ENCODE measurements at regions not wholly inside any gene's neighbourhood (a gene's known extent, or its start where the extent isn't known, plus 50 kb on each side); places are given as distances from the start of the nearest gene placed in this dataset.
A peak's percentile ranks its signal among the peaks of the same experiment; 100 is the strongest.

DNA sequence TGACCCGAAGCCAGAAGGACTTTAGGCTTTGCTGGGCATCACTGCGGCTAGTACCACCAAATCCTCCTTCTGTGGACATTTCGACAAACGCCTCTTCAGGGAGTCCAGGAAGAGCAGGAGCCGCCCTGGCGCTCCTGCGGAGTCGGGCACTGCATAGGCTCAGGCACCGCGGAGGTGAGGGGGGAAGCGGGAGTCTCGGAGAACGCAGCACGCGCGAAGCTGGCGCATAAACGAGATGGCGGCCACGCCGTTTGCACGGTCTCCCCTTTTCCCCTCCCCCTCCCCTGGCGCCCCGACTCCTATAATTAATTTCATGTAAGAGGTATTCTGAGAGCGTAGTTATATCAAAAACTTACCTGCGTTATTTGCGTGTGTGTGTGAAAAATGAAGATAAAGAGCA is 137.8 kb upstream of the GAS1 start:
- no peak for DNase-seq (ENCODE audit: low spot score)

DNA sequence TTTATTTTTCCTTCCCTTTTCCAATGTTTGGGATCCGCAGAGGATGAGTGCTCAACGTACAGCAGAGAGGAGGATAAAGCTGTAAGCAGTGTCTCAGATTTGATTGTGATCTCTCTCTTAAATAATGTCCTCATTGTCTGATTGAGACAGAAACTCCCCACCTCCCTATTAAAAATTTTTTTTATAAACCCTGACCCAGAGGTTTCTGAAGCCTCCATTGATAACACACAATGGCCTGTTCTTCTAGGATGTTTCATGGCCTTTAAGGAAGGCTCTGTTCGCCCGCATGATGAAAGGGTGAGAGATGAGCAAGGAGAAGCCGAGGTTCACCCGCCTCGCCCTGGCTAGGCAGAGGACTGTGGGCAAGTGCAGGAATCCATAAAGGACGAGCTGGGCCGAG is 138.2 kb upstream of the GAS1 start:
- DNase-seq (ENCODE audit: low spot score): no peak

DNA sequence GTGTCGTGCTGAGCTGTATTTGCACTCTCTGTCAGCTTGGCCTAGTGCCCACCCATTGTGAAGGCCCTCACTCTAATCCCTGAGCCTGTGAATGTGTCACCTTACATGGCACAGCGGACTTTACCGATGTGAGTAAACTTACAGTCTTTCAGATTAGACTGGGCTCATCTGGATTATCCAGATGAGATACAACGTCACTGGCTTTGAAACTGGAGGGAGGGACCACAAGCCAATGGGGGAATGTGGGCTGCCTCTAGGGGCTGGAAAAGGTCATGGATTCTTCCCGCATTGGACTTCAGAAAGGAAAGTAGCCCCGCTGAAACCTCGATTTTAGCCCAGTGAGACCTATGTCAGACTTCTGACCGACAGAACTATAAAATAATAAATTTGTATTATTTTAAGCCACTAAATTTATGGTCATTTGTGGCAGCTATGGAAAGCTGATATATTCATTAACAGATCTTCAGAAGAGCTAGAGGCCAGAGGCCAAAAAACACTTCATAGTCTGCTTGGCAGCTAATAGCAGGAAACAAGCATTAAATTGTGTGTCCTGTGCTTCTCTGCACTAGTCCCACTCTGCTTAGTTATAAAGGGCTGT is 139.0 kb upstream of the GAS1 start:
- no peak for DNase-seq (ENCODE audit: low spot score)

DNA sequence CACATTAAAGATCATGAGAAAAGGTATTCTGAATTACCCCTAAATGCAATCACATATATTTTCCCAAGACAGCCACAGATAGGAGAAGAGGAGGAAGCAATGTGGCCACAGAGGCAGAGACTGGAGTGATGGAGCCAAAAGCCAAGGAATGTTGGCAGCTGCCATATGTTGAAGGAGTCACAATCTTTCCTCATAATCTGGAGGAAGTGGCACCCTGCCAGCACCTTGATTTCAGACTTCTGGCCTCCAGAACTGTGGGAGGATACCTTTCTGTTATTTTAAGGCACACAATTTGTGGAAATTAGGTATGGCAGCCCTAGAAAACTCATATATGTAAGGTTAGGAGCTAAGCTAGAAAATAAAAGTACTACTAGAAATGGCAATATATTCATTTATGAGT is 139.9 kb upstream of the GAS1 start:
- DNase-seq (ENCODE audit: low spot score): no peak

DNA sequence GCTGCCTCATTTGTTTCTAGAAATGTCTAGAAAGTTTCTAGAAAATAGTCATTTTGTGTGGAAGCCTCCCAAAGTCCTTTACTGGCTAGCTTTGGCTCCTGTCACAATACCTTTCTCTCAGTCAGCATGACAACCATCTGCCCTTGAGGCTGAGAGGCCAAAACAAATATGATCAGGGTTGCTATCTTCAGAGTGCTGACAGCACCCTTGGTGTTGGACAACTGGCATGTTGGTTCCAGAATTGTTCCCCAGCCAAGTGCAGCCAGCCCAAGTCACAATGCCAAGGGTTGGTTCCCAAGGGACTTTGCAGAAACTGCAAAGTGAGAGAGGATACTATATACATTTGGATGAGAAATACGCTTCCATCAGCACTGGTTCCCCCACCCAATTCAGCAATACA is 140.9 kb upstream of the GAS1 start:
- no peak for DNase-seq (ENCODE audit: low spot score)

DNA sequence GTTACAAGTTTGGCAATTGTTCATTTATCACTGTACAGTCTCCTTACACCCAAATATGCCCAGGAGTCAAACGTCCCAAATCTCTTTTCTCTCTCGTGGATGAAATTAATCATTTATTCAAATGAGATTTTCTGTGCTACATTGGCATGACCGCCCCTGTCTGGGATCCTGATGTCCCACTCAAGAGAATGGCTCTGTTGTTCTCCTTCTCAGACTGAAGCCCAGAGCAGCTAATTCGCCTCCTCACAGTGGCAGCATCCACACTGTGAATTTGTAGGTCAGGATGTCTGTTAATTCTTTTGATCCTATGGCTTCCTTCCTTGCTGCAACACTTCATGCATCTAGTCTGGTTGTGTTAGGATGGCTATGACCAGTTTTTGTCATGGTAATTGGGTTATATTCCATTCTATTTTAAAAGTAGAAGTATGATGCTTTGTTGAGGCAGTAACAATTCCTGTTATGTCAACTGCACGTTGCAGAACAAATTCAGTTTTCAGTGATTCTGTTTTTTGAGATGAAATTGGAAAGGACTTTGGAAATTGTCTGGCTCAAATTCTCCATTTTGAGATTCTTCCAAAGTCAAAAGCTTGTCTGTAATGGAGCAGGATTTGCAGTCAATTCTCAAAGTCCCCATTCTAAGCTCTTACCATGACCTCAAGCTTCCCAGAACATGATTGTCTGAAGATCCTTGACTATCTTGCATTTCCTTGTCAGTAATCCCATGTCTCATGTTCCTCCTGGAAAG is 141.5 kb upstream of the GAS1 start:
- no peak for DNase-seq (ENCODE audit: low spot score)

DNA sequence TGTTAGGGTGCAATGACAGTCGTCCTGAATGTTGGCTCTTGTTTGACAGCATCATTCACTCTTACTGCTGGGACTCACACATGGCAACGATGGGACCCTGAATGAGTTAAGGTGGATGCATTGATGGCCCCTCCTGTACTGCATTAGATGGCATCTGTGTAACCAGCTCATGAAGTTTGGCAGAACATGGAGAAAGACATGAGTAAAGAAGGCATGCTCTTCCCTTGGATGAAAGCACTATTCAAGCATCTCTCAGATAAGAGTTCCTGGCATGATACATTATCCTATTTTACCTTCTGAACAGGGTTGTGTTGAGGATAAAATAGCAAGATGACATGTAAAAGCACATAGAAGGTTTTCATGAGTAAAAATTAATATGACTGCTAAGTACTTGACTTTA is 142.2 kb upstream of the GAS1 start:
- no peak for DNase-seq (ENCODE audit: low spot score)

DNA sequence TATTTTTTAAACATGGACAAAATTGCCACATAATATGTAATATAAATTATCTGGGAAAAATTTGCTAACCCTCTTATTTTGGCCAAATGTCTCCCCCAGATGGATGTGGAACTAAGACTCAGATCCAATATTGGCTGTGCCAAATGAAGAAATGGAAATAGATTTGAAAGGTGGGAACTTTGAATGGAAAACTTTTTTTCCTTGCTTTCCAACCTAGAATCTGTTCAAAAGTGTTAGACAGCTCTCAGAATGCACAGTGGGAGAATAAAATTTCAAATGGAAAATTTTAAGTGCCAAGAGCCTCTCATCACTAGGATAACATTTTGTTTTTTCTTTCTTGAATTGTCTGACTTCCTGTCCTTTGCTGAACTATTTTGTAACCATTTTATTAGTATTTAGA is 142.6 kb upstream of the GAS1 start:
- no peak for DNase-seq (ENCODE audit: low spot score)

DNA sequence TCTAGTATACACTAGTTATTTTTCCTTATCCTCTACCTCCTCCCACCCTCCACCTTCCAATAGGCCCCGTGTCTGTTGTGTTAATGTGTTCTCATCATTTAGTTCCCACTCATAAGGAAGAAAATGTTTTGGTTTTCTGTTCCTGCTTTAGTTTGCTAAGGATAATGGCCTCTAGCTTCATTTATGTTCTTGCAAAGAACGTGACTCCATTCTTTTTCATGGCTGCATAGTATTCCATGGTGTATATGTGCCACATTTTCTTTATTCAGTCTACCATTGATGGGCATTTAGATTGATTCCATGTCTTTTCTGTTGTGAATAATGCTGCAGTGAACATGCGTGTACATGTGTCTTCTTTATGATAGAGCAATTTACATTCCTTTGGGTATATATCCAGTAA is 146.5 kb upstream of the GAS1 start:
- DNase-seq (ENCODE audit: low spot score): no peak

DNA sequence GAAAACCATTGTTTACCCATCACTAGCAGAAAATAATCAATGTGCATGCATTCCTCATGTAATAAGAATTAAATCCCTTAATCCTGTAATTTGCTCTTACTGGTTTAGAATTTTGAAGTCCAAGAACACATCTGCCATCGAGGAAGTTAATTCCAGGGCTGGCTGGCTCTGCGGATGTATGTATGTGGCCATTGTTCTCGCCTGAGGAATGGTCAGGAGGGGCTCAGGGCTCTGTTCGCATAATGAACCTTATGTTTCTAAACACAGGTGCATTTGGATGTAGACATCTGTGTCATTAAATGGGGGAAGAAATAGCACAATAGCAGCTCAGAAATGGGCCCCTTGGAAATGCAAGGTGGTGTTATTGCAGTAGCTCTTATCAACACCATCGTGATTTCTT is 148.6 kb upstream of the GAS1 start:
- DNase-seq (ENCODE audit: low spot score): no peak

DNA sequence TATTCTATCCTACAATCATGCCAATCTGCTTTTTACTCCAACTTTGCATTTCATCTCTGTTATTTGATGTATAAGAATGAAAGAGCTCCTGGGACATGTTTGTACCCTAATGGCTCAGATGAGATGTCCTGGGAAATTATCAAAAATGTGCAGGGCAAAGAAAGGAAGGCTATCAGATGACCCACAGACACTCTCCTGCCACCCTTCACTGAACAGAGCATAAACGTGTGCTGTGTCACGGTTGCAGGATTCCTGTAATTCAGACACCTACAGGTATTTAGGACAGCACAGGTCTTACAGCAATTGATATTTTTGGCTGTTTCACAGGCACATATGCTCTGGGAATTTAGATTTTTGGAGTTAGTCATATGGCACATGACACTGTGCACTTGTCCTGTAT is 149.2 kb upstream of the GAS1 start:
- DNase-seq (ENCODE audit: low spot score): no peak

DNA sequence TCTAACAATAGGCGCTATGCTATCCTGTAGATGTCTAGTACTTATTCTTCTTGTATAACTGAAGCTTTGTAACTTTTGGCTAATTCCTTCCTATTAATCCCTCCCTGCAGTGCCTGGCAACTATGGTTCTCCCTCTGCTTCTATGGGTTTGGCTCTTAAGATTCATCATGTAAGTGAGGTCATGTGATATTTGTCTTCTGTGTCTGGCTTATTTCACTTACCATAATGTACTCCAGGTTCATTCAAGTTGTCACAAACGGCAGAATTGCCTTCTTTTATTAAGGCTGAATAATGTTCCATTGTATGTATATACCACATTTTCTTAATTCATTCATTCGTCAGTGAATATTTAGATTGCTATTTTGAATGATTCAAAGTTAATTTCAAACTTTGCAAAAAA is 149.9 kb upstream of the GAS1 start:
- DNase-seq (ENCODE audit: low spot score): no peak

DNA sequence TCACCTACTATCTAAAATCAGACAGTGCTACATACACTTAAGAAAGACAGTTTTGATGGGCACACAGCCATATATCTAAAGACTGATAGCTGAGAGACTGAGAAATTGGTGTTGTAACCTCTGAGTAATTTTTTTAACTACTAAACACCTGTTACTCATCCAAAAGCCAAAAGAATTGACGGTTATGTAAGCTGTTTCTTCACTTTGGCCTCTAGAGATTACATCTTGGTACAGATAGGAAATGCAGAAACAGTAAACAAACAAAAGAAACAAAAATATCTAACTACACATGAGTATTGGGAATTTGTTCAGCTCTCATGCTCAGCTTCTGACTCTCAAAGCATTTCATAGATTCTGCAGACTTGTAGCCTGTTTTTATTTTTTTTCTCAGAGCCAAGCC is 152.1 kb upstream of the GAS1 start:
- DNase-seq (ENCODE audit: low spot score): no peak

DNA sequence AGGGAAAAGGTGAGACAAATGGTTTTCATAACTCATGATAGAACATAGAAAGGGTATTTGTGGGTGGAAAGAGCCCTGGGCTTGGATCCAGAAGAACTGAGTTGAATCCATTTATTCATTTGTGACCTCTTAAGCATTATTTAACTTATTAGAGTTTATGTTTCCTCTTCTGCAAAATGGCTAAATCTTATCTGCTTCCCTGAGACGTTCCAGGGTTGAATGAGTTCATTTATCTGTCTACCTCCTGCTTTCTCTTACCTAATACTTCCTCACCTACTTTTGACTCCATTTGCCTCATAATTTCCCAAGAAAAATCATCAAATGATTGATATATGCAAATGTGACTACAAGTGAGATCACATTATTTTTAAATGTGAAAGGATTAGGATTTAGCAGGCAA is 152.7 kb upstream of the GAS1 start:
- no peak for DNase-seq (ENCODE audit: low spot score)

DNA sequence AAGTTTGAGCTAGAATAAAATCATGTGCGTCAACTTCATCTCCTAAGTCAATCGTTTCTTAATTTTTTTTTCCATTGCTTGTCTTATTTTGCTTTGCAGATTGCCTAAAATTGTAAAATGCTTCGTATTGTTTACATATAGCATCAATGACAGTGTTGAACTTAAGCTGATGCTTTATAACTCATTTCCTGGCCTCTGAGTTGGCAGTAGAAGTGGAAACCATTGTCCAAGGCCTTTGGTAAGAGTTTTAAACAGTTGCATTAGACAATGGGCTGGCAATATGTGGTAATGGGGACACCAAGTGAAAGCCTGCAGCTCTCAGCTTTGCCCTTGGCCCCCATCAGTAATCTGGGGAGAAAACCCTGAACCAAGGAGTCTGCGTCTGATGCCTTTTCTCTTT is 154.8 kb upstream of the GAS1 start:
- DNase-seq (ENCODE audit: low spot score): no peak

DNA sequence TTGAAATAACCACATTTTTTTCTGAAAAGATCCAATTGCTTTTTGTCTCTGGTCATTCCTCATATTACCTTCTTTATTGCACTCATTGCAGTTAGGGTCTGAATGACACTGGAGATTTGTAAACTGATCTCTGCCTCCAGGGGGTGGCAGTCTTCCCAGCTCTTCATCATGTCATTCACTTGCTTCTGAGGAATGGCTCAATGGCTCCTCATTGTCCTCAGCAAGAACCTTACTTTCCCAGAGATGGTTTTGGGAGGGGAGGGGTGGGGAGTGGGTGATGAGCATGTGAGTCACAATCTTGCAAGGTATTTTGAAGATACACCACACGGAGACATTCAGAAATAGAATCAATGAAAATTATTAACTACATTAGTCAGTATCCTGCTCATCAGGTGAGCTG is 159.8 kb upstream of the GAS1 start:
- peak; percentile 31 for DNase-seq (ENCODE audit: low spot score)

DNA sequence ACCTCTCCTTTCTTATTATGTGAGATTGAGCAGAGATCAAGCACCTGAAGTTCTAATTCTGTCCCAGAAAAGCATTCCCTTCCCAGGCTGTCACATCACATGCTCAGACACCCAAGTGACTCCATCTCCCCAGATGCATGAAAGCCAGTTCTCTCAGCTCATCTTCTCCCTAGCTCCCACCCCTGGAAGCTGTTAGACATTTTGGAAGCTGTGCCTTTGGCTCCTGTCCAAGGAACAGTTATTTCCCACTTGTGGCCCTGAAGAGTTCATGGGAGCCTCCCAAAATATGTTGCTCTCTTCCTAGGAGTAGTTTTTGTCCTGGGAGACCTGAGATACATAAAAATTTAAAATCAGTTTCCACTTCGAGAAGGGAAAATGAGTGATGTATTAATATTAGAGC is 161.4 kb upstream of the GAS1 start:
- no peak for DNase-seq (ENCODE audit: low spot score)

DNA sequence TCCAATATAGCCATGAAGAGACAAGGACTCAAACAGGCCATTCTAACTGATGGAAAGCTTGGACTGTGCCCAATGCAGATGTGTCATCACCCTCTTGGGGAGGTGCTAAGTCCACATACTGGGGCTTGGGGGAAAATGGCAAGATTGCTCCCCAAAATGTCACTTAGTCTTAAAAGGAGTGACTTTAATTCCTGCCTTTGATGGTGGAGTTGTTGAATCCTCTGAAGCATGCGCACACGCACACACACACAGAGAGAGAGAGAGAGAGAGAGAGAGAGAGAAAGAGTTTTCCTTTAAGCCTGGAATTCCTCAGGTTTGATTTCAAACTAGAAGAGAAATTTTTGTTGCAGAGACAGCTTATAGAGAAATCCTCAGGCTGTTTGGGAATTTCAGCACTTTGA is 161.9 kb upstream of the GAS1 start:
- no peak for DNase-seq (ENCODE audit: low spot score)

DNA sequence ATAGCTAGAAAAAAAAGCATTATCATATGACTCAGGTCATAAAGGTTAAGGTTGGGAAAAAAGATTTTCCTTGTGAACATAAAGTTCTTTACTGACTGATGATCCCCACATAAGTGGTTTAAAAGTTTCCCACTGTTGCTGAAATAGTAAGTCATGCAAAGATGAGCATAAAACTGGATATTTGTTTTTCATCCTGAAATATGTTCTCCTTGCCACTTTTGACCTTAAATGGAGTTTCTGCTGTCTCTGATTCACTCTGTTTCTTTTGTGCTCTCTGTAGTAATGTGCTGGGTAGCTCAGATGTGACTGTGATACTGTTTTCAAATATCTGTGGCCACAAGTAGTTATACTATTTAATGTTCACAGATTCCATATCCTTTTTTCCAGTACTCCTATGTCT is 162.5 kb upstream of the GAS1 start:
- no peak for DNase-seq (ENCODE audit: low spot score)

DNA sequence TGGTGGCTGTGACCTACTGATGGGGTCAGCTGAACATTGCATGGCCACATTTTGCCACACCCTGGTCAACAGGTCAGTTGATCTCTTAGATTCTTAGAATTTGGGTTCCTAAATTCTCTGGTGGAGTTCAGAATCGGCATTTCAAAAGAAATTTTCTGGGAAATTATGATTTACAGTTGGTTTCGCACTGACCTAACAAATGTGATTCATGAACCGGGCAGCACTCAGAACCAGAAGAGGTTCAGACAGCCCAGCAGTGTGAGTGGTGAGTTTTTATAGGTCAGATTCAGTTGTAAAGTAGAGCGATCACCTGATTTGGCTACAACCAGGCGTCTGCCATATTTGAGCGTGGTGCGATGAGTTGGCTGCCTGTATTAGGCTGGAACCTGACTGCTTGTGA is 163.7 kb upstream of the GAS1 start:
- DNase-seq (ENCODE audit: low spot score): no peak

DNA sequence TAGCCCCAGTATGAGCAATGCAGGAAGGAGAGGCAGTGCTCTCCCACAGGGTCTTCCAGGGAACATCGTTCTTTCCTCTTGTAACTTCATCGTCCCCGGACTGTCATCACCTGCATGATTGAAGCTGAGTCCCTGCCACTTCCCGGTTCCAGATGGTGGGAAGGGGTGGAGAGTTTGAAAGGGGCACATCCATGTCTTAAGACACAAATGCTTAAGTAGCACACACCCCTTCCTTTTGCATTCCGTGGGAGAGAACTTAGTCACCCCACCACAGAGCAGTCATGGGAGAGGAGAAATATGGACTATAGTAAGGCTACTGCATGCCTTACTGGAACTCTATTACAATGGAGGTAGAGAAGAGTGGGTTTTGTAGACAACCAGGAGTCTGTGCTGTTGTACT is 165.3 kb upstream of the GAS1 start:
- DNase-seq (ENCODE audit: low spot score): no peak

DNA sequence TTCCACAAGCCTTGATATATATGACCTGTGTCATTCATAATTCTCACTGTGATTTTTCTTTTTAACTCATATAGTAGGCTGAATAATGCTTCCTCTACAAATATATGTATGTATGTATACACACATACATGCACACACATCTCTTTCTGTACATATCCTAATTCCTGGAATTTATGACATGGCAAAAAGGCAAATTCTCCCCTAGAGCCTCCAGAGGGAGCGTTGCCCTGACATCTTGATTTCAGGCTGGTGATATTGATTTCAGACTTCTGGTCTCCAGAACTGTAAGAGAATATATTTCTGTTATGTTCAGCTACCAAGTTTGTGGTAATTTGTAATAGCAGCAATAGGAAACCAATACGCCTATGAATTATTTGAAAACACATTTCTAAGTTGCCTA is 166.6 kb upstream of the GAS1 start:
- no peak for DNase-seq (ENCODE audit: low spot score)

DNA sequence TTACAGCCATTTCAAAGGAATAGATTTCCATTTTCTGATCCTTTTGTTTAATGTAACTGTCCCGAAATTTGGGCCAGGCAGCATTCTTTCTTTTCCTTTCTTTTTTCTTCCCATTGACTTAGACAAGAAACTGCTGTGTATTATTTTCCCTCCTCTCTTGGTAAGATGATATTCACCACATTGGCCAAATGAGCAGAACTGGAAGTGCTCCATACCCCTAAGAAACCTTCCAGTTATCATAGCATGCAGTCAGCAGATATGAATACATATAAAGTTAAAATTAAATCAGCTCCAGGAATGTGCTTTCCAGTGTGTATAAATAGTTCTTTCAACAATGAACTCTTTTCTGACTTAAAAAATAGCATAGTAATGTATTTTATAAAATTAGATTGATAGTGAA is 168.5 kb upstream of the GAS1 start:
- DNase-seq (ENCODE audit: low spot score): no peak

DNA sequence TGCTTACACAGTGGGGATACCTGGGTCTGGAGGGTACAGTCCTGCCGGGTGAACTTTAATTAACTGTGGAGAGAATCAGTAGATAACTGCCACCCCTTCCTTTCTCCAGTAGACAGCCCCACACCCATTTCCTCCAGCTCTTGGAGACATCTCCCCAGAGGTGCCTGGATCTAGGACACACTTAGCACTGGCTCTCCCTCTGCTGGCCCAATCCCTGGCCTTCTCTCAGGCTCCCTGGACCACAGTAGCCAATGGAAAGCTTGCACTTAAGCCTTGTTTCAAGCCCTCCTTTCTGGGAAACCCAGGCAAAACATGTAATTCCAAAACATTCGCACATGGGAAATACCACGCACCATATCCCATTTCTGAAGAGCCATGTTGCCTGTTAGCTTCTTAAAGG is 169.2 kb upstream of the GAS1 start:
- no peak for DNase-seq (ENCODE audit: low spot score)
